Calu3 (cell line): ENCODE measurements at regions not wholly inside any gene's neighbourhood (a gene's known extent, or its start where the extent isn't known, plus 50 kb on each side); places are given as distances from the start of the nearest gene placed in this dataset.

Experiments used
- BruUV-seq: library from RNA; stranded (reverse); fragments of 400-500 nt; replicated peaks from 2 replicates; lab custom pipeline; 2021; lab: Mats Ljungman, UMichigan
- CTCF ChIA-PET: fragments of 300-600 bp; sonication (Branson Sonifier 250); formaldehyde crosslinking; loops from one replicate; lab custom pipeline; 2022; ENCODE audit warnings: antibody characterized with exemption; lab: Charles Lee
- DNase-seq: peaks from one replicate; pipeline ENCODE4 v3.0.0; 2022
- H3K27ac Mint-ChIP-seq: one replicate; pipeline ENCODE4 v1.8.0; 2022; ENCODE audit warnings: mixed read lengths; ENCODE audit not compliant: unreplicated experiment
- H3K27me3 Mint-ChIP-seq: one replicate; pipeline ENCODE4 v1.8.0; 2022; ENCODE audit warnings: mixed read lengths; ENCODE audit not compliant: unreplicated experiment
- H3K36me3 Mint-ChIP-seq: one replicate; pipeline ENCODE4 v1.8.0; 2022; ENCODE audit warnings: mild to moderate bottlenecking, moderate library complexity, mixed read lengths; ENCODE audit not compliant: insufficient read depth, unreplicated experiment
- H3K4me1 Mint-ChIP-seq: one replicate; pipeline ENCODE4 v1.8.0; 2022; ENCODE audit warnings: mild to moderate bottlenecking, low read depth, mixed read lengths; ENCODE audit not compliant: unreplicated experiment
- H3K4me3 Mint-ChIP-seq: one replicate; pipeline ENCODE4 v1.8.0; 2022; ENCODE audit warnings: mild to moderate bottlenecking, low read depth, moderate library complexity, mixed read lengths; ENCODE audit not compliant: unreplicated experiment
- H3K9me3 Mint-ChIP-seq: one replicate; pipeline ENCODE4 v1.8.0; 2022; ENCODE audit warnings: low read depth, mixed read lengths; ENCODE audit not compliant: unreplicated experiment
- intact Hi-C: fragments of 100-400 bp; cut with micrococcal nuclease; formaldehyde crosslinking; loops from one replicate; pipeline ENCODE4 v1.10.0; 2022; ENCODE audit not compliant: unreplicated experiment
- TF ChIP-seq, protein P1 (sequence below): fragments of 200-600 bp; IDR thresholded peaks from one replicate; pipeline ENCODE4 v1.8.0; 2022; ENCODE audit warnings: antibody characterized with exemption; ENCODE audit not compliant: unreplicated experiment

- H3K27me3 Mint-ChIP-seq, result peaks cover 26% of the 10 kb centered on the region
These were observed 188.7 kb upstream of the CEP162 start for GRCh38 chr6:84416043-84416657.

GRCh38 chr6:84415517-84415916 is 188.1 kb upstream of the CEP162 start:
- CTCF ChIA-PET, result no interaction called here
- Mint-ChIP-seq H3K4me1 (no peaks in the 10 kb centered on the region), H3K9me3 (no peaks in the 10 kb centered on the region), H3K36me3 (no peaks in the 10 kb centered on the region), H3K27ac (no peak overlapping the region), H3K4me3 (no peak overlapping the region), H3K27me3 (peaks cover 26% of the 10 kb centered on the region)
- intact Hi-C loops, result loop anchor here (5.0 kb wide), 1 partner anchor 533 kb away; no protein-coding TSS in a partner anchor
- DNase-seq, result no peak
- no TSS peak for BruUV-seq
- TF ChIP-seq, protein P1, sequence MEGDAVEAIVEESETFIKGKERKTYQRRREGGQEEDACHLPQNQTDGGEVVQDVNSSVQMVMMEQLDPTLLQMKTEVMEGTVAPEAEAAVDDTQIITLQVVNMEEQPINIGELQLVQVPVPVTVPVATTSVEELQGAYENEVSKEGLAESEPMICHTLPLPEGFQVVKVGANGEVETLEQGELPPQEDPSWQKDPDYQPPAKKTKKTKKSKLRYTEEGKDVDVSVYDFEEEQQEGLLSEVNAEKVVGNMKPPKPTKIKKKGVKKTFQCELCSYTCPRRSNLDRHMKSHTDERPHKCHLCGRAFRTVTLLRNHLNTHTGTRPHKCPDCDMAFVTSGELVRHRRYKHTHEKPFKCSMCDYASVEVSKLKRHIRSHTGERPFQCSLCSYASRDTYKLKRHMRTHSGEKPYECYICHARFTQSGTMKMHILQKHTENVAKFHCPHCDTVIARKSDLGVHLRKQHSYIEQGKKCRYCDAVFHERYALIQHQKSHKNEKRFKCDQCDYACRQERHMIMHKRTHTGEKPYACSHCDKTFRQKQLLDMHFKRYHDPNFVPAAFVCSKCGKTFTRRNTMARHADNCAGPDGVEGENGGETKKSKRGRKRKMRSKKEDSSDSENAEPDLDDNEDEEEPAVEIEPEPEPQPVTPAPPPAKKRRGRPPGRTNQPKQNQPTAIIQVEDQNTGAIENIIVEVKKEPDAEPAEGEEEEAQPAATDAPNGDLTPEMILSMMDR, result no peak

More at GRCh38 chr6:84416043-84416657, 188.7 kb upstream of the CEP162 start:
- H3K27ac Mint-ChIP-seq, result no peak overlapping the region
- CTCF ChIA-PET, result interaction anchor here (1.0 kb wide), 1 partner anchor 661 kb away, joined by 4 read pairs; no protein-coding TSS in a partner anchor
- no peaks in the 10 kb centered on the region for H3K4me1 Mint-ChIP-seq
- DNase-seq, result no peak
- TF ChIP-seq, protein P1, result no peak
- no peaks in the 10 kb centered on the region for H3K9me3 Mint-ChIP-seq
- no peak overlapping the region for H3K4me3 Mint-ChIP-seq
- intact Hi-C loops, result loop anchor here (5.0 kb wide), 1 partner anchor 534 kb away; no protein-coding TSS in a partner anchor
- BruUV-seq, result no TSS peak
- H3K36me3 Mint-ChIP-seq, result no peaks in the 10 kb centered on the region

DNA sequence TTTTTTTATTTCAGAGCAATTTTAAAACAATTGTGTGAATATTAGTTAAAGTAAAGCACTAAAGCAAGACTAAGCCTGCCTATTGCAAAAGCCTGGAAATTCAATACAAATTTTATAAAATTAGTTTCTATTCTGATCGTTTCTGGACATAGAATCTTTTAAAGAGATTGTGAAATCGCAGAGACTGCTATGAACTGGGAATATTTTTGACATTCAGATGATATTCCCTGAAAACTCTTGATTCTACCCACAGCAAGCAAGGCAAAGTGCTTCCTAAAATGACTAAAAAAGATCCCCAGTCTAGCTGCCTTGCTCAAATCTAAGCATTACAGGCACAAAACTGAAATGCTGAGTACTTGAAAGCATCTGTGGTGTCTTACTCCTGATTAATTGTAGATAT is 187.6 kb upstream of the CEP162 start:
- no TSS peak for BruUV-seq
- Mint-ChIP-seq H3K27me3 (peaks cover 26% of the 10 kb centered on the region), H3K4me3 (no peak overlapping the region), H3K36me3 (no peaks in the 10 kb centered on the region), H3K27ac (no peak overlapping the region), H3K9me3 (no peaks in the 10 kb centered on the region), H3K4me1 (no peaks in the 10 kb centered on the region)
- TF ChIP-seq, protein P1, result no peak
- DNase-seq, result no peak
- intact Hi-C loops, result loop anchor here (5.0 kb wide), 1 partner anchor 533 kb away; no protein-coding TSS in a partner anchor
- CTCF ChIA-PET, result interaction anchor here (0.6 kb wide), 1 partner anchor 396 kb away, joined by 3 read pairs; no protein-coding TSS in a partner anchor

- no peaks in the 10 kb centered on the region for H3K4me1 Mint-ChIP-seq
- H3K9me3 Mint-ChIP-seq, result no peaks in the 10 kb centered on the region
- TF ChIP-seq, protein P1, result no peak
- CTCF ChIA-PET, result interaction anchor here (0.6 kb wide), 1 partner anchor 397 kb away, joined by 3 read pairs; no protein-coding TSS in a partner anchor
- H3K4me3 Mint-ChIP-seq, result no peak overlapping the region
- H3K36me3 Mint-ChIP-seq, result no peaks in the 10 kb centered on the region
- intact Hi-C loops, result no loop called here
- no TSS peak for BruUV-seq
- H3K27me3 Mint-ChIP-seq, result peaks cover 26% of the 10 kb centered on the region
- no peak for DNase-seq
- no peak overlapping the region for H3K27ac Mint-ChIP-seq
These were observed 187.1 kb upstream of the CEP162 start for GRCh38 chr6:84414531-84414930.
